ENCODE measurements at regions not wholly inside any gene's neighbourhood (a gene's known extent, or its start where the extent isn't known, plus 50 kb on each side); places are given as distances from the start of the nearest gene placed in this dataset.

DNA sequence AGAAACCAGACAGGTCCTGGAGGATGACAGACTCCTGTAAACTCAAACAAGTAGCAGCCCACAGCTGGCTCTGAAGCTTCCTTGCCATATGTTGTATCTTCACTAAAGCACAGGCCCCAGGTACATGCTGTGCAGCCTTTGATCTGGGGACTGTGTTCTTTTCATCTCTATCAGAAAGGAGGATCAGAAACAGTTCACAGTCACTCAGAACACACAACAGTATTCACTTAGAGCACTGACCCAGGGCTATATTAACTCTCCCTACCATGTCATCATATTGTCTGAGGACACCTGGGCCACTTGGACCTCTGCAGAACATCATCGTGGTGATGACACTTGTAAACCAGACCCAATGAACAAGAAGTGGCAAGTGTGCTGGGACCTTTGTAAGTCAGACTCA, 222.0 kb downstream of the SETD4 start:
- DNase-seq, result no peak
- H3K4me3 ChIP-seq (ENCODE audit: low read length), result no peak overlapping the region
- H3K27me3 ChIP-seq (ENCODE audit: control insufficient read depth, insufficient read depth, low read length), result no peaks in the 10 kb centered on the region
- no peaks in the 10 kb centered on the region for H3K36me3 ChIP-seq (ENCODE audit: control insufficient read depth, insufficient read depth, low read length)
- WGBS (ENCODE audit: insufficient coverage), result no CpG with 5 or more reads among the region's 1 CpG
- H3K4me1 ChIP-seq (ENCODE audit: control insufficient read depth, insufficient read depth, low read length), result no peaks in the 10 kb centered on the region
- H3K9me3 ChIP-seq (replicated peaks; ENCODE audit: control insufficient read depth, low read depth, low read length), result no peaks in the 10 kb centered on the region
- no peak overlapping the region for H3K27ac ChIP-seq (ENCODE audit: low read length)

DNA sequence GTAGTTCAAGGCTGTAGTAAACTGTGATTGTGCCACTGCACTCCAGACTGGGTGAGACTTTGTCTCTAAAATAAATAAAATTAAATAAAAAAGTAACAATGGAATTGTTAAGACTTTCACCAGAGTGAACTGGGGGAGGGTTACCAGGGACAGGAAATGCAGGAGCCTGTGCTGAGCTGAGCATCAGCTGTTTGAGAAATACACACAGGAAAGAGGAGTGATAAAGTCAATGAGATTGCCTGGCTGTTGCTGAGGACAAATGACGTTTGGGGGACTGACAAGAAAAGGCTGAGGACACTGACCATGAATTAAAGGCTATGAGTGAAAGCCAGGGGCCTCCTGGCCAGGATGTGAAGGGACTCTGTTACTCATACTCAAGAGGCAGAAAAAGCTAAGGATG, 226.3 kb downstream of the SETD4 start:
- H3K27ac ChIP-seq (ENCODE audit: low read length), result no peak overlapping the region
- 0% methylated on average over 1 of the region's 1 CpG for WGBS (ENCODE audit: insufficient coverage)

DNA sequence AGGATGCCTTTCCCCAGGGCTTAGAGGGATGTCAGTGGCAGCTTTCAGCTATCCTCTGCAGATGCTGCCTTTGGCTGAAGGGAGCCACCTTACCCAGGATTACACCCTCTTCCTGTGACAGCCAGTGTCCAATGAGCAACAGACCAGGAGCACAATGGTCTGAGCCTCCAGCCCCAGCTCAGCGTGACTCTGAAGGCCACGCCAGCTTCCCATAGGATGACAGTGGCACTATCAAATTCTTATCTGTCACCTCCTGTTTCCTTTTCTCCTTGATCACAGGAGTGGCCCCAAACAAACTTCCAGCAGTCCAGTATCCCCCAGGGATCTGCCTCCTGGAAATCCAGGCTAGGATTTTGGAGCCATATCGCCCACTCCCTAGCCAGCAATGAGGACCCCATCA, 226.9 kb downstream of the SETD4 start:
- no peaks in the 10 kb centered on the region for H3K4me1 ChIP-seq (ENCODE audit: control insufficient read depth, insufficient read depth, low read length)
- no peak overlapping the region for H3K27ac ChIP-seq (ENCODE audit: low read length)
- no peak overlapping the region for H3K4me3 ChIP-seq (ENCODE audit: low read length)
- H3K36me3 ChIP-seq (ENCODE audit: control insufficient read depth, insufficient read depth, low read length), result no peaks in the 10 kb centered on the region
- peaks cover 5% of the 10 kb centered on the region for H3K27me3 ChIP-seq (ENCODE audit: control insufficient read depth, insufficient read depth, low read length)
- 93% methylated on average over 2 of the region's 3 CpGs for whole genome bisulfite sequencing (ENCODE audit: insufficient coverage)
- DNase-seq, result no peak
- H3K9me3 ChIP-seq (replicated peaks; ENCODE audit: control insufficient read depth, low read depth, low read length), result no peaks in the 10 kb centered on the region

More for the DNA sequence above, 226.3 kb downstream of the SETD4 start:
- Histone ChIP-seq H3K4me1 (ENCODE audit: control insufficient read depth, insufficient read depth, low read length) (no peaks in the 10 kb centered on the region), H3K9me3 (replicated peaks; ENCODE audit: control insufficient read depth, low read depth, low read length) (no peaks in the 10 kb centered on the region), H3K36me3 (ENCODE audit: control insufficient read depth, insufficient read depth, low read length) (no peaks in the 10 kb centered on the region), H3K27me3 (ENCODE audit: control insufficient read depth, insufficient read depth, low read length) (peaks cover 5% of the 10 kb centered on the region), H3K4me3 (ENCODE audit: low read length) (no peak overlapping the region)
- no peak for DNase-seq

DNA sequence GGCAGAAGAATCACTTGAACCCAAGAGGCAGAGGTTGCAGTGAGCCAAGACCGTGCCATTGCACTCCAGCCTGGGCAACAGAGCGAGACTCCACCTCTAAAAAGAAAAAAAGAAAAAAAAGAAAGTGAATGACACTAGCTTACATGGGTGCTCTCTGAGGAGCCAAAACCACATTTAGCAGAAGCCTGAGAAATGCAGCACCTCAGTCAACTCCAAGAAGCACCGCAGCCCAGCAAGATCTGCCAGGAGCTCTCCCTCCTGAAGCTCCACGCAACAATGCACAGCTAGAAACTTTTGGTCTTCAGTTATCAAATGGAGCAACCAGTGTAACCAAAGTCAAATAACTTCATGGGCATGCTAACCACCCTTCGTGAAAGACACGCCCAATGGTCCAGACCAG, 229.1 kb downstream of the SETD4 start:
- no peak for DNase-seq
- Histone ChIP-seq H3K9me3 (replicated peaks; ENCODE audit: control insufficient read depth, low read depth, low read length) (no peaks in the 10 kb centered on the region), H3K4me3 (ENCODE audit: low read length) (no peak overlapping the region), H3K27me3 (ENCODE audit: control insufficient read depth, insufficient read depth, low read length) (peaks cover 5% of the 10 kb centered on the region), H3K36me3 (ENCODE audit: control insufficient read depth, insufficient read depth, low read length) (no peaks in the 10 kb centered on the region), H3K27ac (ENCODE audit: low read length) (no peak overlapping the region), H3K4me1 (ENCODE audit: control insufficient read depth, insufficient read depth, low read length) (no peaks in the 10 kb centered on the region)
- WGBS (ENCODE audit: insufficient coverage), result 80% methylated on average over 3 of the region's 6 CpGs

DNA sequence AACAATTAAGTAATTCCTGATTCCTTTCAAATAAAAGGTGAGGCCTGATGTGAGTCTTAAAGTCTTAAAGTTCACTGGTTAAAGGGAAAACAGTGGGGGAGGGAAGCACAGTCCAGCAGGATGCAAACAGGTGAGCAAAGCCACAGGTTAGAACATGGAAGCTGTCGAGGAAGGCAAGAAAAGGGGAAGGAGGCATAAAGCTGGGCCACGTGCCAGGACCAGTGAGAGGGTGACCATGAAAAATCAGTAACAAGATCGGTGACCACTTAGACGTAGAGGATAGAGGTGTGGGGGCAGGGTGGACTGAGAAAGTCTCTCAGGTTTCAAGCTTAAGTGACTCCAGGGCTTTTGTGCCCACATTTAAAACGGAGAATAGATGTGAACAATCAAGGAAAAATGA, 231.3 kb downstream of the SETD4 start:
- H3K36me3 ChIP-seq (ENCODE audit: control insufficient read depth, insufficient read depth, low read length), result no peaks in the 10 kb centered on the region
- H3K27ac ChIP-seq (ENCODE audit: low read length), result no peak overlapping the region
- no peak for DNase-seq
- H3K27me3 ChIP-seq (ENCODE audit: control insufficient read depth, insufficient read depth, low read length), result peaks cover 5% of the 10 kb centered on the region
- H3K4me3 ChIP-seq (ENCODE audit: low read length), result no peak overlapping the region
- 14% methylated on average over 5 of the region's 5 CpGs for WGBS (ENCODE audit: insufficient coverage)
- H3K4me1 ChIP-seq (ENCODE audit: control insufficient read depth, insufficient read depth, low read length), result no peaks in the 10 kb centered on the region
- H3K9me3 ChIP-seq (replicated peaks; ENCODE audit: control insufficient read depth, low read depth, low read length), result no peaks in the 10 kb centered on the region

DNA sequence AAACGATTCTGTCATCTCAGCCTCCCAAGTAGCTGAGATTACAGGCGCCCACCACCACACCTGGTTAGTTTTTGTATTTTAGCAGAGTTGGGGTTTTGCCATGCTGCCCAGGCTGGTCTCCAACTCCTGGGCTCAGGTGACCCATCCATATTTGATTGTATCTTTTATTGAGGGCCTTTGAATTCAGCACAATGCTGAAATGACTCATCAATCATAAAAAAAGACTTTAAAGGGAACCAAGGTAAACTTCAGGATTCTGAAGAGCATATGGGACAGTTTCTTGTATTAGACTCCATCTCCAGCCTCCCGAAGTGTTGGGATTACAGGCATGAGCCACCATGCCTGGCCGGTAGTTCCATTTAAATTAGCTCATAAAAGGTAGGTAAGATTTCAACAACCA, 232.2 kb downstream of the SETD4 start:
- Histone ChIP-seq H3K4me3 (ENCODE audit: low read length) (no peak overlapping the region), H3K27me3 (ENCODE audit: control insufficient read depth, insufficient read depth, low read length) (peaks cover 5% of the 10 kb centered on the region), H3K4me1 (ENCODE audit: control insufficient read depth, insufficient read depth, low read length) (no peaks in the 10 kb centered on the region), H3K36me3 (ENCODE audit: control insufficient read depth, insufficient read depth, low read length) (no peaks in the 10 kb centered on the region), H3K9me3 (replicated peaks; ENCODE audit: control insufficient read depth, low read depth, low read length) (no peaks in the 10 kb centered on the region), H3K27ac (ENCODE audit: low read length) (no peak overlapping the region)
- 84% methylated on average over 2 of the region's 4 CpGs for WGBS (ENCODE audit: insufficient coverage)
- DNase-seq, result no peak

DNA sequence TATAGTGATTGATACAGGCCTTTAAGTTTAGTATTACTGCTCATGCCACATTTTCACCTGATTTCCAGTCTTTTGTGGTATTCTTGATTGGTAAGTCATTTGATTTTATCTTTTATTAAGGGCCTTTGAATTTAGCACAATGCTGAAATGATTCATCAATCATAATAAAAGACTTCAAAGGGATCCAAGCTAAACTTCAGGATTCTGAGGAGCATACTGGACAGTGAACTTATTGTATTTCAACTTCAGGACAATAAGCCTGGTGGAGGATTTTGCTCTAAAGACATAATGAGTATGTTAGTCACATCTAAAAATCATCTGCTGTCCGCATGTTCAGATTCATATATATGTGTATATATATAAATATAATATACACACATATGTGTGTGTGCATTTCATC, 233.3 kb downstream of the SETD4 start:
- no peak for DNase-seq
- no CpG with 5 or more reads among the region's 1 CpG for WGBS (ENCODE audit: insufficient coverage)
- no peak overlapping the region for H3K27ac ChIP-seq (ENCODE audit: low read length)
- no peaks in the 10 kb centered on the region for H3K4me1 ChIP-seq (ENCODE audit: control insufficient read depth, insufficient read depth, low read length)
- no peak overlapping the region for H3K4me3 ChIP-seq (ENCODE audit: low read length)
- no peaks in the 10 kb centered on the region for H3K9me3 ChIP-seq (replicated peaks; ENCODE audit: control insufficient read depth, low read depth, low read length)
- no peaks in the 10 kb centered on the region for H3K36me3 ChIP-seq (ENCODE audit: control insufficient read depth, insufficient read depth, low read length)
- H3K27me3 ChIP-seq (ENCODE audit: control insufficient read depth, insufficient read depth, low read length), result peaks cover 5% of the 10 kb centered on the region

DNA sequence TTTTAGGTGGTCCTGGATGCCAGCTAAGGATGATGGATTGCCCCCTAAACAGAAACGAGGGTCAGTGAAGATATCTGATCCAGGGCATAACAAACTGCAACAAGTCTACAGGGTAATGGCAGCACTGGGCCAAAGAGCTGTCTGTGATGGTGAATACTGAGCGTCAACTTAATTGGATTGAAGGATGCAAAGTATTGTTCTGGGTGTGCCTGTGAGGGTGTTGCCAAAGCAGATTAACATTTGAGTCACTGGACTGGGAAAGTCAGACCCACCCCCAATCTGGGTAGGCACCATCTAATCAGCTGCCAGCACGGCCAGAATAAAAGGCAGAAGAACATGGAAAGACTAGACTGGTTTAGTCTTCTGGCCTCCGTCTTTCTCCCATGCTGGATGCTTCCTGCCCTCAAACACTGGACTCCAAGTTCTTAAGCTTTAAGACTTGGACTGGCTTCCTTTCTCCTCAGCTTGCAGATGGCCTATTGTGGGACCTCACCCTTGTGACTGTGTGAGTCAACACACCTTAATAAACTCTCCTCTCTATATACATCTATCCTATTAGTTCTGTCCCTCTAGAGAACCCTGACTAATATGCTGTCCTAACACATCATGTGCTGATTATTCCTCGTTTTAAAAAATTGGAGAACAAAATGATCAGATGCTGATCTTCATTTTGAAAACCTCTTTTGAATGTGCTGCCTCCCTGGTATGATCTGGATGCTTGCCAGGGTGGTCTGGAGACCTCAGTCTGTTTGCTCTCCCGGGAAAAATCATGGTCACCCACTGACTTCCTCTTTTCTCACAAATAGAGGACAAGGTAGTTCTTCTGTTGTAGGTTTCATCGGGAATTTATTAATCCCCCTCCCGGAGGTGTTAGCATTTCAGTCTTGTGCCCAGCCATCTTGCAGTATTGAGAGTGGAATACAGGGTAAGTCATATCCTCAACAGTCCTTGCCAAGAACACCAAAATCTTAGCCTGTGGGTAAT, 234.7 kb downstream of the SETD4 start:
- WGBS (ENCODE audit: insufficient coverage), result 91% methylated on average over 3 of the region's 8 CpGs
- H3K4me3 ChIP-seq (ENCODE audit: low read length), result no peak overlapping the region
- no peaks in the 10 kb centered on the region for H3K36me3 ChIP-seq (ENCODE audit: control insufficient read depth, insufficient read depth, low read length)
- no peak for DNase-seq
- no peak overlapping the region for H3K27ac ChIP-seq (ENCODE audit: low read length)
- H3K9me3 ChIP-seq (replicated peaks; ENCODE audit: control insufficient read depth, low read depth, low read length), result no peaks in the 10 kb centered on the region
- no peaks in the 10 kb centered on the region for H3K27me3 ChIP-seq (ENCODE audit: control insufficient read depth, insufficient read depth, low read length)
- H3K4me1 ChIP-seq (ENCODE audit: control insufficient read depth, insufficient read depth, low read length), result no peaks in the 10 kb centered on the region

DNA sequence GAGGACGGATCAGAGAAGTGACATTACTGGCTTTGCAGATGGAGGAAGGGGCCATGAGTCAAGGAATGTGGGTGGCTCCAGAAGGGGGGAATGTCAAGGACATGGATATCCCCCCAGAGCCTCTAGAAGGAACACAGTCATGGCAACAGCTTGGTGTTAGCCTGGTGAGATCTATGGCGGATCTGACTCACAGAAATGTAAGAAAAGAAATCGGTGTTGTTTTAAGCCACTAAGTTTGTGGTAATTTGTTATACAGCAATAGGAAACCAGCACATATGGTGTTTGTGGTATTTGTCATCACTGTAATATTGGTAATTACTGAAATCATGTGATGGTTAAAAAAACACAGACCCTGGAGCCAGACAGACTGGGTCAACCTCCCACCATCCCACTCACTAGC, 236.2 kb downstream of the SETD4 start:
- 89% methylated on average over 3 of the region's 3 CpGs for WGBS (ENCODE audit: insufficient coverage)
- Histone ChIP-seq H3K4me1 (ENCODE audit: control insufficient read depth, insufficient read depth, low read length) (no peaks in the 10 kb centered on the region), H3K4me3 (ENCODE audit: low read length) (no peak overlapping the region), H3K9me3 (replicated peaks; ENCODE audit: control insufficient read depth, low read depth, low read length) (no peaks in the 10 kb centered on the region), H3K27me3 (ENCODE audit: control insufficient read depth, insufficient read depth, low read length) (no peaks in the 10 kb centered on the region), H3K36me3 (ENCODE audit: control insufficient read depth, insufficient read depth, low read length) (no peaks in the 10 kb centered on the region), H3K27ac (ENCODE audit: low read length) (no peak overlapping the region)
- no peak for DNase-seq

DNA sequence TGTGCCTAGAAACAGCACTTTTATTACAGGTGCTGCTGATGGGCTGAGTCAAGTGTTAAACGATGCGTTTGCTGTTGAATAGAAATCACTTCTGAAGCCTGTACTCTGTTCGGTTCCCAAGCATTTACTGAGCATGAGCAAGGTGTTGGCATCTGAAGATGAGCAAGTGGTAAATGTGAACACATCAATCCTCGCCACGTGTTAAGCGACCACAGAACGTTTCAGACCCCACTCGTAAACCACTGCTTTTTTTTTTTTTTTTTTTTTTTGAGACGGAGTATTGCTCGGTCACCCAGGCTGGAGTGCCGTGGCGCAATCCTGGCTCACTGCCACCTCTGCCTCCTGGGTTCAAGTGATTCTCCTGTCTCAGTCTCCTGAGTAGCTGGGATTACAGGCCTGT, 241.2 kb downstream of the SETD4 start:
- no peak for DNase-seq
- no peaks in the 10 kb centered on the region for H3K4me1 ChIP-seq (ENCODE audit: control insufficient read depth, insufficient read depth, low read length)
- H3K27me3 ChIP-seq (ENCODE audit: control insufficient read depth, insufficient read depth, low read length), result no peaks in the 10 kb centered on the region
- no peaks in the 10 kb centered on the region for H3K9me3 ChIP-seq (replicated peaks; ENCODE audit: control insufficient read depth, low read depth, low read length)
- H3K4me3 ChIP-seq (ENCODE audit: low read length), result no peak overlapping the region
- no peaks in the 10 kb centered on the region for H3K36me3 ChIP-seq (ENCODE audit: control insufficient read depth, insufficient read depth, low read length)
- 84% methylated on average over 10 of the region's 12 CpGs for WGBS (ENCODE audit: insufficient coverage)
- no peak overlapping the region for H3K27ac ChIP-seq (ENCODE audit: low read length)
